Stomach smooth muscle (tissue), 2 donors: ENCODE measurements at regions not wholly inside any gene's neighbourhood (a gene's known extent, or its start where the extent isn't known, plus 50 kb on each side); places are given as distances from the start of the nearest gene placed in this dataset.

Experiments used
- H3K27ac ChIP-seq: one replicate; pipeline ENCODE4 v1.7.0; 2013; ENCODE audit warnings: mild to moderate bottlenecking, low read length, inconsistent platforms
- H3K27me3 ChIP-seq, 2 donors: one replicate each; pipeline ENCODE4 v1.7.0; 2013; ENCODE audit warnings: low read length in 2 of 2; ENCODE audit not compliant: insufficient read depth in 2 of 2, control insufficient read depth in 1 of 2
- H3K36me3 ChIP-seq, 2 donors: one replicate each; pipeline ENCODE4 v1.7.0; 2013; ENCODE audit warnings: low read length in 2 of 2; ENCODE audit not compliant: control insufficient read depth in 2 of 2, insufficient read depth in 2 of 2
- H3K4me1 ChIP-seq: one replicate; pipeline ENCODE4 v1.7.0; 2013; ENCODE audit warnings: low read length; ENCODE audit not compliant: control insufficient read depth, insufficient read depth
- H3K4me3 ChIP-seq, 2 donors: one replicate each; pipeline ENCODE4 v1.7.0; 2013; ENCODE audit warnings: low read length in 2 of 2
- H3K9ac ChIP-seq, 2 donors: one replicate each; pipeline ENCODE4 v1.7.0; 2013; ENCODE audit warnings: low read length in 2 of 2, mild to moderate bottlenecking in 1 of 2
- H3K9me3 ChIP-seq, 2 donors: one replicate each; pipeline ENCODE4 v1.7.0; 2013; ENCODE audit warnings: low read length in 2 of 2; ENCODE audit not compliant: control insufficient read depth in 2 of 2
- donor health status: healthy.
- donor health status: Pancreatic carcinoma.

DNA sequence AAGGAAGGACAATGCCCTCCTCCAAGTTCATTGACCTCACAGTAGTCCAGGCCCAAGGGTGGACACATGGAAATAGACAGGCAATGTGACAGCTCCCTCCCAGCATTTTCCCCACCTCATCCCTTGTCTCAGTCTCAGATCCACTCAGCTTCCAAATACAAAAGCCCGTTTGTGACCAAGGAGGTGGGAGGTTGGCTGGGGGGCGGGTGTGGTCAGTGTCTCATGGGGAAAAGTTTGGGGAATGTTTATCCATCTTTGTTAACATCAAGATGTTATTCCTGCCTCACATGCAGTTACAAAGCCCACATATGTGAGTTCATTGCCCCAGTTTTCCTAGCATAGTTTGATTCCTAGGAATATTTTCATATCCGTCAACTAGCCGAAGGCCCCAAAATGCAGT, 338.5 kb upstream of the PPP2R3A start:
- Histone ChIP-seq H3K9ac (no peak overlapping the region), H3K27ac (no peak overlapping the region), H3K9me3 (no peaks in the 10 kb centered on the region), H3K27me3 (no peaks in the 10 kb centered on the region), H3K4me1 (no peaks in the 10 kb centered on the region), H3K4me3 (no peak overlapping the region), H3K36me3 (no peaks in the 10 kb centered on the region)

DNA sequence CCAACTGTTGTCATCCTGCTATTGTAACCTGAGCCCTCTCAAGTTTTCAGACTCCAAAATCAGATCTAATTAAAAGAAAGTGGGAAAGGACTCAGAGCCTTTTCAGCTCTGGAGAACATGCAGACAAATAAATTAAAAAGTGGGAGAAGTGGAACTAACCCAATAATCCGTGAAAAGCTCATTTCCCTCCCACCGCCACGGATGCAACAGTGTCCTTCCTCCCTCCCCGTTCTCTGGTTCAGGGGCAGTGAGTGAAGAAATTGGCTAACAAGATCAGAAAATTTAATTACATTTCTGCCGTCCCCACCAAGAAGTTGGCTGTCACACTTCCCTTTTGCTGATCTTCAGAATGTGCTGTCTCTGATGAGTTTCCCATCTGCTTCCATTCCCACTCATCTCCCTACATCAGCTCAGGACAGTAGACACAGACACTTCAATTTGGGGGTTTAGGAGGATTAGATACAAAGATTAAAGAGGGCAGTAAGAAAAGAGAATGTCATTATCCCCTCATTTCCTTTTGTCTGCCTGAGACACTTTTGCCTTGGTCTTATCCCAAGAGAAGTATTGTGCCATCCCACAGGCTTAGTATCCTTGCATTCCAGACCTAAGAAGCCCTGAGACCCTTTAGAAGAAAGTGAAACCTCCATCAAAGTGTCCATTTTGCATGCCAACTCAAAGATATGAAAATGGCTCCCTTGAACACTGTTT, 335.7 kb upstream of the PPP2R3A start:
- no peaks in the 10 kb centered on the region for H3K9me3 ChIP-seq

DNA sequence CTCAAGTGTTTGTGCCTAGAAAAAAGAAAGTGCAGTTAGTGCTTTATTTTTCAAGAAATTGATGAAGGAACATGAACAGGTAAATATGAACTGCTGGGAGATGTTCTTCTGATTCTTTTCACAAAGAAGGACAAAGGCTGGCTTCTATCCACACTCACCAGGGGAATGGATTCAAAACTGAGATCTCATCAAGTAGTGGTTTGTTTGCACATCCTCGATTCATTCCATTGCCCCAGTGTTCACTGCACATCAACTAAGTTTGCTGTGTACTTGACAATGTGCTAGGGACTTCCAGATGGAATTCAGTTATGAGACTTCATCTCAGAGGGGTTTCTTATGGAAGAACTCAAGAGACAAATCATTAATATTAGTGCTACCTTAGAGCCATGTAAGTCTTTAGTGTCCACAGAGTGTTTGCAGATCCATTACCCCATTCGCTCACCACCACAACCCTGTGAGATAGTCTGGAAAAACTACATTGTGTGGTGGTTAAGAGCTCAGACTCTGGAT, 332.9 kb upstream of the PPP2R3A start:
- no peaks in the 10 kb centered on the region for H3K36me3 ChIP-seq
- H3K9me3 ChIP-seq: no peaks in the 10 kb centered on the region
- H3K9ac ChIP-seq: no peak overlapping the region
- no peaks in the 10 kb centered on the region for H3K27me3 ChIP-seq
- H3K4me1 ChIP-seq: no peaks in the 10 kb centered on the region
- no peak overlapping the region for H3K4me3 ChIP-seq
- no peak overlapping the region for H3K27ac ChIP-seq

More for the DNA sequence above, 335.7 kb upstream of the PPP2R3A start:
- Histone ChIP-seq H3K4me3 (no peak overlapping the region), H3K9ac (no peak overlapping the region), H3K36me3 (no peaks in the 10 kb centered on the region), H3K27ac (no peak overlapping the region), H3K27me3 (no peaks in the 10 kb centered on the region), H3K4me1 (no peaks in the 10 kb centered on the region)

DNA sequence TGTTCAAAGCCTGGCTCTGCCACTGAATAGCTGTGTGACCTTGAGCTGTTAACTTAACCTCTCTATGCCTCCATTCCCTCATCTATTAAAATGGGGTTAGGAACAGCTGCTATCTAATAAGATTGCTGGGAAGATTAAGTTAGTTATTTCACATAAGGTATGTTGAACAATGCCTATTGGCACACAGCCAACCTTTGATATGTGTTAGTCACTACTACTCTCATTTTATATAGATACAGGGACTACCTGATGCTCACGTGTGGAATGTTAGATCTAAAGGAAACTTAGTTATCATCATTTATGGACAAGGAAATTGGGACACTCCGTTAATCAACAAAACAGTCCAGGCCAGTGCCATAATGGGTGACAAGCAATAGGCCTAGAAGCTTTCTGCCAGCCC, 332.4 kb upstream of the PPP2R3A start:
- Histone ChIP-seq H3K4me1 (no peaks in the 10 kb centered on the region), H3K9me3 (no peaks in the 10 kb centered on the region), H3K27me3 (no peaks in the 10 kb centered on the region), H3K36me3 (no peaks in the 10 kb centered on the region), H3K9ac (no peak overlapping the region), H3K4me3 (no peak overlapping the region), H3K27ac (no peak overlapping the region)

DNA sequence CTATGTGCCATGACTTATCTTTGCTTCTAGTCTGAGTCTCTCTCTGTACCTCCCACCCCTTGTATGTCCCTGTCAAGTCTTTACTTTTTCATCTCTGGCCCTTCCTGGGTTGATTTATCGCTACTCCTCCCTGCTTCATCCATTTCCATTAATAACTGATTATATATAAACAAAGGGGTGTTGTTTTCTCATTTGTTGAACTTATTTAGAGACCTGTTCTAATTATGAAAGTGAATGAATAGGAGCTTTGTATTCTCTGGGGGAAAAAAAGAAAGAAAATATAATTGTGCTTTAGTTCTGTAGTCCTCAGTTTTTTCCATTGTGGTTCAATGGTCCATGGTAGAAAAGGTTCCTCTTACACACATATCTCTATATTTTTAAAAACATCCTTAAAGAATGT, 328.9 kb upstream of the PPP2R3A start:
- Histone ChIP-seq H3K27me3 (no peaks in the 10 kb centered on the region), H3K4me1 (no peaks in the 10 kb centered on the region)

DNA sequence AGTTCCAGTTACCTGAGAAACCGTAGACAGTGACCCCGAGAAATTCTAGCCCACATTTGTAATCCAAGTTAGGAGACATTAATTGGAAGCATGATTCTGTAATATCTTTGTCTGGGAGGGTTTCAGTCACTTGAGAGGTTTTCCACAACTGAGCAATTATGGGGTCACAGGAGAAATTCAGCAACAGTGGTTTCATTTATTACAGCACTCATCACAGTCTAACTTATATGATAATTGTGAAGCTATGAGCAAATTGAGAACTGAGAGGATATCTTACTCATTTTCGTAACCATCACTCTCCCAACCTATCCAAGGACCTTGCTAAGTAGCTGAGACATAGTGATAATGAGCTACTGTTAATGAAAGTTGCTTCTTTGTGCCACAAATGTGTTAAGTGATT, 328.5 kb upstream of the PPP2R3A start:
- no peak overlapping the region for H3K9ac ChIP-seq
- H3K9me3 ChIP-seq: no peaks in the 10 kb centered on the region
- H3K27ac ChIP-seq: no peak overlapping the region
- H3K36me3 ChIP-seq: no peaks in the 10 kb centered on the region
- H3K4me3 ChIP-seq: no peak overlapping the region
- H3K4me1 ChIP-seq: no peaks in the 10 kb centered on the region
- no peaks in the 10 kb centered on the region for H3K27me3 ChIP-seq

More for the DNA sequence above, 328.9 kb upstream of the PPP2R3A start:
- Histone ChIP-seq H3K27ac (no peak overlapping the region), H3K9me3 (no peaks in the 10 kb centered on the region), H3K36me3 (no peaks in the 10 kb centered on the region), H3K4me3 (no peak overlapping the region), H3K9ac (no peak overlapping the region)

DNA sequence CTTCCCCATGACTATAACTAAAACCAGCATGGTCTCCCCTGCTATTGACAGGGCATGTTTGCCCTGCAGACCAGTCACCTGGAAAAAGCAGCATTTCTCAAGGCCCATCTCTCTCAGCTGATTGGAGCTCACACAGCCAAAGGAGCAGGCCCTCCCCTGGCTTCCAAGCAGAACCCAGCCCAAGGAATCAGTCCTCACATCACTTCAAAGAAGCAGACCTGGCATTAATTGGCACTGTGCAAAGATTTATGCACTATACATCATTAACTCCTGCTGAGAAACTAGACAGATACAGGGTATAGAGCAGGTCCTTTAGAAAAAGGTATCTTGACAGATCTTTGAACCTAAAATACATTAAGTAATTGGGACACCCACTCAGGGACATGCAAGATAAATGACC, 323.8 kb upstream of the PPP2R3A start:
- H3K27me3 ChIP-seq: no peaks in the 10 kb centered on the region
- no peaks in the 10 kb centered on the region for H3K4me1 ChIP-seq
- no peak overlapping the region for H3K4me3 ChIP-seq
- H3K9me3 ChIP-seq: no peaks in the 10 kb centered on the region
- no peaks in the 10 kb centered on the region for H3K36me3 ChIP-seq
- H3K9ac ChIP-seq: no peak overlapping the region
- no peak overlapping the region for H3K27ac ChIP-seq

DNA sequence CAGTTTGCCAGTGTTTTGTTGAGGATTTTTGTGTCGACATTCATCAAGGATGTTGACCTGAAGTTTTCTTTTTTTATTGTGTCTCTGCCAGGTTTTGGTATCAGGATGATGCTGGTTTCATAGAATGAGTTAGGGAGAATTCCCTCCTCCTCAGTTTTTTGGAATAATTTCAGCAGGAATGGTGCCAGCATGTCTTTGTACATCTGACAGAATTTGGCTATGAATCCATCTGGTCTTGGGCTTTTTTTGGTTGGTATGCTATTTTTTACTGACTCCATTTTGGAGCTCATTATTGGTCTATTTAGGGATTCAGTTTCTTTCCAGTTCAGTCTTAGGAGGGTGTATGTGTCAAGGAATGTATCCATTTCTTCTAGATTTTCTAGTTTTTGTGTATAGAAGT, 320.0 kb upstream of the PPP2R3A start:
- Histone ChIP-seq H3K36me3 (no peaks in the 10 kb centered on the region), H3K9ac (no peak overlapping the region), H3K27ac (no peak overlapping the region), H3K4me3 (no peak overlapping the region), H3K9me3 (no peaks in the 10 kb centered on the region), H3K4me1 (no peaks in the 10 kb centered on the region), H3K27me3 (no peaks in the 10 kb centered on the region)

DNA sequence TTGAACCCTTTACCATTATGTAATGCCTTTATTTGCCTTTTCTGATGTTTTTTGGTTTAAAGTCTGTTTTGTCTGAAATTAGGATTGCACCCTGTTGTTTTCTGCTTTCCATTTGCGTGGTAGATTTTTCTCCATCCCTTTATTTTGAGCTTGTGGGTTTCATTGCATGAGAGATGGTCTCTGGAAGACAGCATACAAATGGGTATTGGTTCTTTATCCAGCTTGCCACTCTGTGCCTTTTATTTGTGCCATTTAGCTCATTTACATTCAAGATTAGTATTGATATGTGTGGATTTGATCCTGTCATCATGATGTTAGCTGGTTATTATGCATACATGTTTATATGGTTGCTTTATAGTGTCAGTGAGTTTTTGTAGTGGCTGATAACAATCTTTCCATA, 318.7 kb upstream of the PPP2R3A start:
- Histone ChIP-seq H3K9me3 (no peaks in the 10 kb centered on the region), H3K4me1 (no peaks in the 10 kb centered on the region), H3K27ac (no peak overlapping the region), H3K27me3 (no peaks in the 10 kb centered on the region), H3K9ac (no peak overlapping the region), H3K4me3 (no peak overlapping the region), H3K36me3 (no peaks in the 10 kb centered on the region)

DNA sequence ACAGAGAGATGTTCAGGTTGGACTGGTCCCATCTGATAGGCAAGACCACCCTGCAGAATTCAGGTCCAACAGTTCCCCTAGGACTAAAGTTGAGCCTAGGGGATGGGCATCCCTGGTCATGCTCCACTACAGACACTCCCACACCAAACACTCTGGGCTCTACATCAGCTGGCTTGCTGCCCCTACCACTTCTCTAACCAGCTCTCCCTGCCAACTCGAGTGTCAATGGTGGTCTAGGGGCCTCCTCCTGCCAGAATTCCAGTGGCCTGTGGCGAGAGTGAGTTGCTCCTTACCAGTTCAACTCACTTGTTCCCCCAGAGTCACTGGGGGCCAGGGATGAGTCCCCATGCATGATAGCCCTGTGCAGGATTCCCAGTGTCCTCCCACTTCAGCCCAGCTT, 316.2 kb upstream of the PPP2R3A start:
- H3K36me3 ChIP-seq: no peaks in the 10 kb centered on the region
- H3K4me1 ChIP-seq: no peaks in the 10 kb centered on the region
- no peak overlapping the region for H3K4me3 ChIP-seq
- H3K9me3 ChIP-seq: no peaks in the 10 kb centered on the region
- no peak overlapping the region for H3K27ac ChIP-seq
- no peak overlapping the region for H3K9ac ChIP-seq
- H3K27me3 ChIP-seq: no peaks in the 10 kb centered on the region

DNA sequence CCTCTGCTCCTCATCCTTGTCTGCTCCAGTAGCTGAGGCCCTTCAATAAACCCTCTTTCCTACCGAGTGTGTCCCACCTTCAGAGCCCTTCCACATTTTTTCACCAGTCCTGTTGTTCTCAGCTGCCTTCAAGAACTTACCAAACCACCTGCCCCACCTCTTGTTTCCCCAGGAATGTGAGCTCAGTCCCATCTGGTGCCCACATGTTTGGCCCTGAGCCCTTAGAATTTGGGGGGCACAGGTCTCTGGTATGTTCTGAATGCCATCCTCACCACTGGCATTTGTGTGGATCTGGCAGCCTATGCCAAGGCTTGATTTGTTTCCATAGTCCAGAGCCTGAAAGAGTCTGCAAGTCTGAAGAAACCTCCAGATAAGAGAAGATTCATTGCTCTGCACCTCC, 315.2 kb upstream of the PPP2R3A start:
- H3K9ac ChIP-seq: no peak overlapping the region

More for the DNA sequence above, 315.2 kb upstream of the PPP2R3A start:
- Histone ChIP-seq H3K36me3 (no peaks in the 10 kb centered on the region), H3K9me3 (no peaks in the 10 kb centered on the region), H3K27ac (no peak overlapping the region), H3K4me1 (no peaks in the 10 kb centered on the region), H3K27me3 (no peaks in the 10 kb centered on the region), H3K4me3 (no peak overlapping the region)
